Keratinocyte (primary cell): ENCODE measurements at regions not wholly inside any gene's neighbourhood (a gene's known extent, or its start where the extent isn't known, plus 50 kb on each side); places are given as distances from the start of the nearest gene placed in this dataset.

Experiments
- DNase-seq: peaks from one replicate; pipeline ENCODE4 v3.0.0-alpha.2; 2011; ENCODE audit warnings: low read depth, missing footprints, low spot score
- FAIRE-seq: peaks from 2 replicates; lab custom pipeline; 2011; peaks lifted over from hg19 to GRCh38; lab: Jason Lieb, UNC
- H2AFZ ChIP-seq: 2 replicates; pipeline ENCODE4 v1.6.0; 2012; ENCODE audit warnings: low read length, control low read depth, inconsistent platforms; ENCODE audit not compliant: control insufficient read depth
- H3K27ac ChIP-seq: 2 replicates; pipeline ENCODE4 v1.5.1; 2011; ENCODE audit warnings: low read length; ENCODE audit not compliant: control insufficient read depth, insufficient read depth
- H3K27me3 ChIP-seq: 3 replicates; pipeline ENCODE4 v1.6.0; 2011; ENCODE audit warnings: low read length; ENCODE audit not compliant: control insufficient read depth, insufficient read depth; ENCODE audit errors: extremely low read depth
- H3K36me3 ChIP-seq, 2 experiments: 2 replicates in 1 of 2; 3 replicates in 1 of 2; pipeline ENCODE4 v1.5.1; 2011; ENCODE audit warnings: low read length in 2 of 2, mild to moderate bottlenecking in 1 of 2; ENCODE audit not compliant: control insufficient read depth in 2 of 2, insufficient read depth in 2 of 2; ENCODE audit errors: extremely low read depth in 1 of 2
- H3K4me1 ChIP-seq: 3 replicates; pipeline ENCODE4 v1.5.1; 2011; ENCODE audit warnings: low read length; ENCODE audit not compliant: control insufficient read depth, insufficient read depth; ENCODE audit errors: extremely low read depth
- H3K4me2 ChIP-seq: 3 replicates; pipeline ENCODE4 v1.6.0; 2011; ENCODE audit warnings: low read depth, low read length; ENCODE audit not compliant: control insufficient read depth, insufficient read depth; ENCODE audit errors: extremely low read depth
- H3K4me3 ChIP-seq, 3 experiments: fragments of 200-600 bp in 1 of 3; sonication (generic) in 1 of 3; 2 replicates in 2 of 3; 3 replicates in 1 of 3; pipeline ENCODE4 v1.5.1; 2011 to 2016; ENCODE audit warnings: low read length in 3 of 3, mild to moderate bottlenecking in 3 of 3, control low read depth in 2 of 3, inconsistent platforms in 1 of 3, low read depth in 1 of 3, mixed read lengths in 1 of 3, mixed run types in 1 of 3, moderate library complexity in 1 of 3; ENCODE audit not compliant: control insufficient read depth in 2 of 3, insufficient read depth in 2 of 3; ENCODE audit errors: extremely low read depth in 1 of 3
- H3K79me2 ChIP-seq: 2 replicates; pipeline ENCODE4 v1.6.0; 2012; ENCODE audit warnings: low read length; ENCODE audit not compliant: control insufficient read depth, insufficient read depth
- H3K9ac ChIP-seq: 3 replicates; pipeline ENCODE4 v1.6.0; 2011; ENCODE audit warnings: low read length; ENCODE audit not compliant: control insufficient read depth, insufficient read depth; ENCODE audit errors: extremely low read depth
- H3K9me1 ChIP-seq: 3 replicates; pipeline ENCODE4 v1.6.0; 2011; ENCODE audit warnings: low read length; ENCODE audit not compliant: control insufficient read depth, insufficient read depth; ENCODE audit errors: extremely low read depth
- H3K9me3 ChIP-seq: 2 replicates; pipeline ENCODE4 v1.5.1; 2012; ENCODE audit warnings: low read depth, low read length; ENCODE audit not compliant: control insufficient read depth
- H4K20me1 ChIP-seq: 3 replicates; pipeline ENCODE4 v1.6.0; 2011; ENCODE audit warnings: low read length; ENCODE audit not compliant: control insufficient read depth, insufficient read depth; ENCODE audit errors: extremely low read depth
- CTCF ChIP-seq, 3 experiments: IDR thresholded peaks in 1 of 3; conservative IDR thresholded peaks in 1 of 3; optimal IDR thresholded peaks in 1 of 3; 2 replicates in 2 of 3; 3 replicates in 1 of 3; pipeline versions ENCODE3 to v1.5.1; 2011; ENCODE audit warnings: low read length in 3 of 3, mild to moderate bottlenecking in 3 of 3, moderate library complexity in 2 of 3, control low read depth in 1 of 3, inconsistent platforms in 1 of 3; ENCODE audit not compliant: insufficient read depth in 2 of 3; ENCODE audit errors: extremely low read depth in 1 of 3
- EZH2 ChIP-seq: IDR thresholded peaks from one replicate; pipeline ENCODE4 v1.6.1; 2012; ENCODE audit warnings: inconsistent platforms, mild to moderate bottlenecking, low read length, moderate library complexity
- dilution Hi-C: fragments of 300-500 bp; cut with MboI; formaldehyde crosslinking; loops from one replicate; pipeline ENCODE4 v1.7.0; 2020; ENCODE audit warnings: low sequenced_read_pairs; ENCODE audit not compliant: extremely low pct_ligation_motif_present

- H3K27ac ChIP-seq = no peak overlapping the region
- no peaks in the 10 kb centered on the region for H3K9me3 ChIP-seq
- H3K4me3 ChIP-seq = no peak overlapping the region
- H3K9me1 ChIP-seq = no peaks in the 10 kb centered on the region
- no peaks in the 10 kb centered on the region for H3K36me3 ChIP-seq
- H3K79me2 ChIP-seq = no peaks in the 10 kb centered on the region
- no peak for DNase-seq
- no peaks in the 10 kb centered on the region for H3K27me3 ChIP-seq
- H2AFZ ChIP-seq = no peak overlapping the region
- TF ChIP-seq CTCF (optimal IDR thresholded peaks at IDR 0.05 in 1 of 3, IDR thresholded peaks at IDR 0.05 in 1 of 3, conservative IDR thresholded peaks at IDR 0.05 in 1 of 3; ENCODE audit: extremely low read depth in 1 of 3, insufficient read depth in 2 of 3, low read length in 3 of 3) (no peak), EZH2 (no peak)
- no peak for FAIRE-seq
- H3K9ac ChIP-seq = no peak overlapping the region
- H4K20me1 ChIP-seq = no peaks in the 10 kb centered on the region
- dilution Hi-C loops = no loop called here
- H3K4me2 ChIP-seq = no peak overlapping the region
- H3K4me1 ChIP-seq = no peaks in the 10 kb centered on the region
Measured at GRCh38 chr2:199612509-199613130, 154.9 kb upstream of the SATB2 start.

GRCh38 chr2:199607914-199608313 lies 150.2 kb upstream of the SATB2 start:
- H3K27me3 ChIP-seq = peaks cover 12% of the 10 kb centered on the region
- no peak overlapping the region for H3K4me3 ChIP-seq
- H3K9me3 ChIP-seq = no peaks in the 10 kb centered on the region
- no peaks in the 10 kb centered on the region for H3K4me1 ChIP-seq
- no peak for FAIRE-seq
- H3K27ac ChIP-seq = no peak overlapping the region
- no peaks in the 10 kb centered on the region for H3K36me3 ChIP-seq
- no peaks in the 10 kb centered on the region for H3K9me1 ChIP-seq
- no peak overlapping the region for H2AFZ ChIP-seq
- no peak overlapping the region for H3K9ac ChIP-seq
- TF ChIP-seq CTCF (optimal IDR thresholded peaks at IDR 0.05 in 1 of 3, IDR thresholded peaks at IDR 0.05 in 1 of 3, conservative IDR thresholded peaks at IDR 0.05 in 1 of 3; ENCODE audit: extremely low read depth in 1 of 3, insufficient read depth in 2 of 3, low read length in 3 of 3) = no peak
- TF ChIP-seq EZH2 = no peak
- dilution Hi-C loops = no loop called here
- no peaks in the 10 kb centered on the region for H4K20me1 ChIP-seq
- H3K4me2 ChIP-seq = no peak overlapping the region
- no peak for DNase-seq
- no peaks in the 10 kb centered on the region for H3K79me2 ChIP-seq
